Putamen (tissue), 1 donor: ENCODE measurements at regions not wholly inside any gene's neighbourhood (a gene's known extent, or its start where the extent isn't known, plus 50 kb on each side); places are given as distances from the start of the nearest gene placed in this dataset.
"Not testable (repeated sequence)": the region's sequence is repeated elsewhere in the genome, so short reads cannot be mapped to it uniquely, and the experiment has no call there.

ENCODE experiments used
- DNase-seq: peaks from one replicate; pipeline ENCODE4 v3.0.0-alpha.2; 2016; ENCODE audit warnings: low spot score

DNA sequence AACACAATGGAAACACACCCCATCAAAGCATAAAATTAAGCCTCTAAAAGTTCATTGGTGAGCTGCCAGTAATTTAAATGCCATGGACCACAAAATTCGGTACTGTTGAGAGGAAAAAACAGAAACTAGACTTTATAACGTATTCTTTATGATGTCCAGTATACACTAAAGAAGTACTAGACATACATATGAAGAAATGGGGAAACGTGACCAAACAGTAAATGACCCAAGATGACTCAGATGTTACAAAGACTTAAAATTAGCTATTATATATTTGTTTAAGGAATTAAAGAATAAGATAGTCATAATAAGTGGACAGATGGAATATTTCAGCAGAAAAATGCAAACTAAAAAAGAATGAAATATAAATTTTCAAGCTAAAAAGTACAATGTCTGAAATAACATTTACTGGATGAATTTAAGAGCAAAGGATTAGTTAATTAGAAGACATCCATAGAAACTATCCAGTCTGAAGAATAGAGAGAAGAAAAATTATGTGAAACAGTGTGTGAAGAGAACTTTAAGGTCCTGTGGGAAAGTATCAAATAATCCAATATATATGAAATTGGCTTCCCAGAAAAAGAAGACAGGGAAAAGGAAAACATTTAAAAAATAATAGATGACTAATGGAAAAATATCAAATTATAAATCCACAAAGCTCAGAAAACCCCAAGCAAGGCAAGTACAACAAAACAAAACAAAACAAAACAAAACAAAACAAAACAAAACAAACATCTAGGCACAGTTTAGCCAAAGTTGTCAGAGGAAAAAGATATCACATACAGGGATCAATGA lies 69.4 kb downstream of the SAMD9 start:
- DNase-seq, result no peak

DNA sequence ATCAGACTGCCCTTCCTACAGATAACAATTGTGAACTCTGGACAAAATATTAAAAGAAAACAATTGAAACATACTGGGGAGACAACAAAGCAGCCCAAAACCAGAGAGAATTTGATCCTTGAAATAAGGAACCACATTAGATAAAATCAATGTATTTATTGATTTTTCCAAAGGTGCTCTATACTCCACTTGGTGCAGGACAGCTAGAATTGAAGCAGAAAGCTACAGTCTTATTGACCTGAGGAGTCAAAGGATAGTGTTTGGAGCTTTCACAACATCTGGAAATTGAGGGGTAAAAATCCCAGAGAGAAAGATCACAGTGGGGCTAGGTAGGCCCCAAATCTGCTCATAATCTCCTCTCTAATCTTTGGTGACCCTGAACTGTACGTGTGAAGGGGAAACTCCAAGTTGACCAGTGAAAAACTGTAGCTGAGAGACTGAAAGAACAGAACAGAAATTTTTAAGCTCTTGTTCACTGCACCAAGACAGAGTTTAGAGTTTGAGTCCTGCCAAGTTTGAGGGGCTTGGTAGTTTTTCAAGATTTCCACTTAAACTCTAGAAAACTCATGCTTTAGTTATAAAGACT lies 70.2 kb downstream of the SAMD9 start:
- DNase-seq, result no peak

DNA sequence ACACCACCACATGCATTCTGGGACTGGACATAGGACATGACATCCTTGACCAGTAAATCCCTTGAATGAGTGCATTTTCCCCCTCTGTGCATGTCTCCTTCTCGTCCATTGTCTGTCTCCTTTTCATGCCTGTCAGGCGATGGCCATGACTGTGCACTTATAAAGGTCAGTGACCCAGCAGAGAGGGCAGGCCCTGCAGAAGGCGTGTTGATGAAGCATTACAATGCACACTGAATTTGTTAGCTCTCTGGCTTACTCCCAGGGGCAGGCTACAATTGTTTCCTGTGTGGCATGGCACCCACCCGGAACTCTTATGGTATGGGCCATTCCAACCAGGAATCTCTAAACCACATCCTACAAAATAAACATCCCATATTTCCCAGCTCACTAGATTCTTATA lies 71.1 kb downstream of the SAMD9 start:
- no peak for DNase-seq

DNA sequence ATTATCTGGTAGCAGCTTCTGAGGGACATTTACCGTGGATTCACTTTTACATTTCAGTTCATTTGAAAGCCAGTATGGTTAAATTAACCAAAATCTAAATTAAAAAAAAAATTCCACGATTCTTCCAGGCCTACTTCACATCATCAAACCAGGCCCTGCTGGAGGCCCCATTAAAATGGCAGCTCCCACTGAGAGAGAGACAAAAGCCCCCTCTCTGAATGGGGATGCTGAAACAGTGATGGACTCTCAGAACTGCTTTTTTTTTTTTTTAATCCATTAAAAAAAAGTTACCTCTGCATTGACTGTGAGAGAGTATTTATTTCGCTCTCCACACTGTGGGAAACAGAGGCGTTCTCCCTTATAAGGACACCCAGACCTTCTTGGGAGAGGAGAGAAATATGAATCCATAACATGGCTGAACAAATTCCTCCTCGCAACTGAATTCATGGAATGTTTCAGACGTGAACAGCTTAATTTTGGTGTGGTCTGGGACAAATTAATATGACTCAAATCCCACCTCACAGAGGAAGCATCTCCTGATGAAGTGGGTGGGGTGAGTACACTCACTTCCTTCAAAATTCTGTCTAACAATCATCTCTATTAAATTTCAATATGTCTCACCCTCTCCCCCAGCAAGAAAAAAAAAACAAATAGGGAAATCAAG lies 73.5 kb downstream of the SAMD9 start:
- no peak for DNase-seq

DNA sequence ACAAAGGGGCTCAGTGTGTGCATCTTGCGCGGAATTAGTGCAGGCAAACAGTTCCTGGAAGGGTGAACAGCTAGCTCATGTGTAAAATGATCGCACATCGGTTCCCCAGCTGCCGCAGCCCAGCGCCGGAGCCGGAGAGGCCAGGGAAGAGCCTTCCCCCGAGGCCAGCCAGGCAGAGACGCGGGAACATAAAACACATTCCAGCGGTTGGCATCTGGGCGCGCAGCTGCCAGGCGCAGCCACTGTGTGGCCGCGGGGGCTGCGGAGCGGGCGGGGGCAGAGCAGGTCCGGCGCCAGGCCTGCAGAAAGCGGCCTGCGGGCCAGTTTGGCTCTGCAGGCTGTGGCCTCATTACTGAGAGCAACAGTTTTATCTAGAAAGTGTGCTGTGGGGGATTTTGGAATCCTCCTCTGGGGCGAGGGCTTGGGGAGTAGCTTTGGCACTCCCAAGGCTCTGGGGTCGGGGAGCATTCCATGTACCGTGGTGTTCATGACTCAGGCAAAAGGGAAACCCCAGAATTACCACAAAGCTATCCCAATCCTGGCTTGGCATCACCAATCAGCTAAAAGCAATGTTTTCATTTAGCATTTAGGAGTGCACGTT lies 74.3 kb downstream of the SAMD9 start:
- no peak for DNase-seq

DNA sequence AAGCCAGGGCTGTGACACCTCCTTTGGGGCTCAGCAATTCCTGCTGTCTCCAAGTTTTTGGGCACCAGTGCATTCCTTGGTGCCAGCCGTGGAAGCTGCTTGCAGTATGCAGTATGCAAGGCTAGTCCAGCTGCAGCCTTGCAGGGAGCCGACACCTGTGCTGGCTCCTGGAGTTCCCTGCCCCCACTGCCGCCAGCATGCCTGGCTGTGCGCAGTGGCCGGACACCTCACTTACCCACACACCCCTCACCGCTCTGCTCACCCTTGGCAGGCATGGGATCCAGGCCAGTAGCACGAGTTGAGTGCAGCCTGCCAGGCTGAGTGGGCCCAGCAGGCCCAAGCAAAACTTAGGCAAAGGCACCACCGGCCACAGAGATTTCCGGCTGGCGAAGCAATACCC lies 77.4 kb downstream of the SAMD9 start:
- DNase-seq, result no peak

DNA sequence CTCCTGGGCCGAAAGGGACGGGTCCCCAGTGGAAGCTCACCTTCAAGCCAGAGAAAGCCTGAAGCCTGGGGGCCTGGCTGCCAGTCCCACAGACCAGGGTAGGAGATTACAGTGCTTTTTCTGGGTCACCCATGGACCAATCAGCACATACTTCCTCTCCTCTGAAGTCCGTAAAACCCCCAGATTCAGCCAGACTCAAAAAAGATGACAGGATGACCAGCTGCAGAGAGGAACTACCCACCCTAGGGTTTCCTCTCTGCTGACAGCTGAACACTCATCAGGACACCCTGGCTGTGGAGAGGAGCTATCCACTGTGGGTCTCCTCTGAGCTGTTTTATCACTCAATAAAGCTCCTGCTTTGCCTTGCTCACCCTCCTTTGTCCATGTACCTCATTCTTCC lies 78.0 kb downstream of the SAMD9 start:
- no peak for DNase-seq

DNA sequence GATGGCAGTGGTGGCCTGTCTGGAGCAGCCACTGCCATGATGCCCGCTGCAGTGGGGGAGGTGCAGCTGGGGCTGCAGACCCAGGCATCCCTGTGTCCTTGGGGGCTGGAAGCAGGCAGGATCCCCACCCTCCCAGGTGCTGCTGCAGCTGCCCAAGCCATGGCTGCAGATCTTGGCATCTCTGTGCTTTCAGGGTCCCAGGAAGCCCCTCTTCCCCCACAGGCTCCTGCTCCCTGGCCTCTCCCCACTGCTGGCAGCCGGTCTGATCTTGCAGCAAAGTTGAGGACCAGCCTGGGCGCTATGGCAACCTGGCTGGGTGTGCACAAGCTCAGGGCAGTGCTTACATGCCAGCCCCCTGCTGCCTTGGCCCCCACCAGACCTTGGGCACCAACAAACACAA lies 78.5 kb downstream of the SAMD9 start:
- DNase-seq, result no peak

DNA sequence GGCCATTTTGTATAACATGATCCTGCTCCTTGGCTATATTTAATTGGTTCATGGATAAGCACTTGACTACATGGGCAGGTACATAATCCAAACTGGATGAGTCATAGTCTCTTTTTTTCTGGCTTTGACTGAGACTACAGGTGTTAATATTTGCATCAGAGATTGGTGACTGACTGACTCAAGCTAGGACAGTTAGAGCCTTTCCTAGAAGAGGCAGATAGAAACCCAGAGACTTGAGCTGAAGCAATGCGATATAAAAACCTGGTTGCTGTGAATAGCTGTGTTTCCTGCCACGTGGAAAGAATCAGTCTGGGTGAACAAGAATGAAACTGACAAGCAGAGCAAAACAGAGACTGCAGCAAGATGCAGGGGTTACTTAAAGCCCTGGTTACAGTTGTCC lies 81.0 kb downstream of the SAMD9 start:
- no peak for DNase-seq

DNA sequence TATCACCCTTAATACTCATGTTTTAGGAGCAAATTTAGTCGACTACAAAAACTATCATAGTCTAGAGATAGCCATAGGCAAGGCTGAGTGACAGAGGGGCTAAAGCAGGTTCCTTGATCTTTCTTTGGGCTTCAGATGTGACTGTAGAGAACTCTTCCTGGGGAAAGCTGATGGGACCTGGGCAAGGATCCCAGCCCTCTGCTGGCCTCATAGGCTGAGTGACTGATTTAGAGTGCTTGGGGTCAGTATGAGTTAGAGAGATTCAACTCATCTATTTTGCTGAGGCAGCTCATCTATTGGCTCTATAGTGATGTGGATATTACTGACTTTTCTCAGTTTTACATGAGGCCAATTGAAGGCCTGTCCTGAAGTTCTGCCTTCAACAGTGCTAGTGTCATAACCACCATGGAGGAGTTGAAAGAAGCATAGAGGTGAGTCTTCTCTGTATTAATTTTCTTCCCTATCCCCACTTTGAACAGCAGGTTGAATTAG lies 81.6 kb downstream of the SAMD9 start:
- DNase-seq, result no peak

DNA sequence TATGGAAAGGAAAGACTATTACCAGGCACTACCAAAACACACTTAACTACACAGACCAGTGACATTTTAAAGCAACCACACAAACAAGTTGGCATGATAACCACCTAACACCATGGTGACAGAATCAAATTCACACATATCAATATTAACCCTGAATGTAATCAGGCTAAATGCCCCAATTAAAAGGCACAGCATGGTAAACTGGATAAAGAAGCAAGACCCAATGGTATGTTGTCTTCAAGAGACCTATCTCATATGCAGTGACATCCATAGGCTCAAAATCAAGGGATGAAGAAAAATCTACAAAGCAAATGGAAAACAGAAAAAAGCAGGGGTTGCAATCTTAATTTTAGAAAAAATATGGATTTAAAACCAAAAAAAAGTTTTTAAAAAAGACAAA lies 86.0 kb downstream of the SAMD9 start:
- no peak for DNase-seq

DNA sequence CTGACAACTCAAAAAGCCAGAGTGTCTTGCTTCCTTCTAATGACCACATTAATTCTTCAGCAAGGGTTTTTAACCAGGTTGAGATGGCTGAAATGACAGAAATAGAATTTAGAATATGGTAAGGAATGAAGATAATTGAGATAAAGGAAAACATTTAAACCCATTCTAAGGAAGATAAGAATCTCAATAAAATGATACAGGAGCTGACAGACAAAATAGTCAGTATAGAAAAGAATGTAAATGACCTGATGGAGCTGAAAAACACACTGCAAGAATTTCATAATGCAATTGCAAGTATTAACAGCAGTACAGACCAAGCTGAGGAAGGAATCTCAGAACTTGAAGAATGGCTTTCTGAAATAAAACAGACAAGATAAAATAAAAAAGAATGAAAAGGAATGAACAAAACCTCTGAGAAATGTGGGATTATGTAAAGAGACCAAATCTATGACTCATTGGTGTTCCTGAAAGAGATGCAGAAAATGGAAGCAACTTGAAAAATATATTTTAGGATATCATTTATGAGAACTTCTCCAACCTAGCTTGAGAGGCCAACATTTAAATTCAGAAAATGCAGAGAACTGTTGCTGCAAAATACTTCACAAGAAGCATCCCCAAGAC lies 87.1 kb downstream of the SAMD9 start:
- DNase-seq, result no peak

DNA sequence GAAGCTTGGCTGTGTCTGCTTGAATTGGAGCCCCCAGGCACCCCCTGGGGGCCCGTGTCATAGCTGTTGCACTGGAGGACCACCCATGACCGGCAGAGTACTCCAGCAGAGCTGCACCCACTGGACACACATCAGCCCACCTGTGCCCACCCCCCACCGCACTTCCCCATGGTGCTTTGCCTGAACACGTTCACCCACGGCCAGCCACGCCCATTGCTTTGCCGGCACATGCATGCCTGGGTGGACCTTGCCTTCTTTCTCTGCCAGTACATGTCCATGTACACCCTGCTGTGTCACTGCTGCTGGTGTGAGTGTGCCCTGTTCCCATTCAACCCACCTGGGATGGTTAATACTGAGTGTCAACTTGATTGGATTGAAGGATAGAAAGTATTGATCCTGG lies 88.7 kb downstream of the SAMD9 start:
- DNase-seq, result no peak

DNA sequence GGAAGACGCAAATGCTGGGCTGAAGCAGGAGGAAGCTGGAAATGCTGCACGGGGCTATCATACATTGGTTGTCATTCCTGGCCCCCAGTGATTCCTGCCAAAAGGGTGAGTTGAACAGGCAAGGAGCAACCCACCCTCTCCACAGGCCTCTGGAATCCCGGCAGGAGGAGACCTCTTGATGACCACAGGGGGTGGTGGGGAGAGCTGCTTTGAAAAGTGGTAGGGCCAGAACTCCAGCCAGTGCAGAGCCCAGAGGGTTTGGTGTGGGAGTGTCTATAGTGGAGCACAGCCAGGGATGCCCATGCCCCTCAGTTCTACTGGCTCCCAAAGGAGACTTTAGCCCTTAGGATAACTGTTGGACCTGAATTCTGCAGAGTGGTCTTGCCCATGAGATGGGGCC lies 89.2 kb downstream of the SAMD9 start:
- no peak for DNase-seq

DNA sequence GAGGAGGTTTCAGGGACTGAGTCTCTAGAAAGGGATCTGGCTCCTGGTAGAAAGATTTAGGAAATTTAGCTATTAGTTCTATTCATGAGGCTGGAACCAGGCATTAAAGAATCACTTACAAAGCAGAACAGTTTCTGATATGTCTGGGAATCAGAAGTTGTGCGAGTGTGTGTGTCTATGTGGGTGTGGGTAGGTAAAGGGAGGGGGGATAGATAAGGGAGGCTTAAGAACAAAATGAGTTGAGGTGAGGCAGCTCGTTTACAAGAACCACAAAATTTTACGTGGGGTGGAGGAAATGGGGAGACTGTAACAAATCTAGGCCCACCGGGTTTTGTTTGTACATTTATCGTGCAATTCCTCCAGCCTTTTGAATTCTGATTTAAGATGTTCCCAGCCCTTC lies 90.7 kb downstream of the SAMD9 start:
- no peak for DNase-seq

DNA sequence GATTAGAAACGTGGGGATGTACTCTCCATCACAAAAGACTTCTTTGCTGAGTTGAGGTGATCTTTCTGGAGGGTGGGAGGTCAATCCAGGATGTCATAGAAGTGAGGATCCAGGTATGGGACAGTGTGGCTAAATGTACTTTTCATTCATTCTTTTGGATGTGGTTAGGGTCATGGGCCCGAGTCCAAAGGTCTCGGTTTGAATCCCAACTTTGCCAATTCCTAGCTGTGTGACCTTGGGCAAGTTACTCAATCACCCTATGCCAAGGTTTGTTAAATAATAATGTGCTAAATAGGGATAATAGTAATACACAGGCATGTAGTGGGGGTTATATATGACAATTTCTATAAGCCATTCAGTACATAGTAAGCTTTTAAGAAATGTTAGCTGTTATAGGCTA lies 91.4 kb downstream of the SAMD9 start:
- DNase-seq, result no peak

DNA sequence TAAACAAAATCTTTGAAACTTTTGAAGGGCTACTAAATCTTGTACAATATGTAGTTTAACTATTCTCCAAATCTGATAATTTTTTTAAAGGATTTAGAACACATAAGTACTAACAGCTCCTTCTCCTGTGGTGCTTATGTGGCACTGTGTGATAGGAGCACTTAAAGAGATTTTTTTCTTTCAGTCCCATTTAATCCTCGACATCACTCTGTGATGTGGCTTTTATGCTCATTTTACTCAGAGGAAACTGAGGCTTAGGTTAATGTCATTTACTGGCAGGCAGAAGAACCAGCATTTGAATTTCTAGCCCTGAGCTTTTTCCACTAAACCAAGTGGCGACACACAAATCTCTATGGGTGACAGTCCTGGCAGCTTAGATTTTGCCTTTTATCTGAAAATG lies 92.4 kb downstream of the SAMD9 start:
- no peak for DNase-seq

DNA sequence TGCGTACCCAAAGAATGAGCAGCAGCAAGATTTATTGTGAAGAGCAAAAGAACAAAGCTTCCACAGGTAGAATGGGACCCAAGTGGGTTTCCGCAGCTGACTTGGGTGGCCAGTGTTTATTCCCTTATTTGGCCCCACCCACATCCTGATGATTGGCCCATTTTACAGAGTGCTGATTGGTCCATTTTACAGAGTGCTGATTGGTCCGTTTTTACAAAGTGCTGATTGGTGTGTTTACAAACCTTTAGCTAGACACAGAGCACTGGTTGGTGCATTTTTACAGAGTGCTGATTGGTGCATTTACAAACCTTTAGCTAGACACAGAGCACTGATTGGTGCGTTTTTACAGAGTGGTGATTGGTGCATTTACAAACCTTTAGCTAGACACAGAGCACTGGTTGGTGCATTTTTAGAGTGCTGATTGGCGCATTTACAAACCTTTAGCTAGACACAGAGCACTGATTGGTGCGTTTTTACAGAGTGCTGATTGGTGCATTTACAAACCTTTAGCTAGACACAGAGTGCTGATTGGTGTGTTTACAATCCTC lies 94.8 kb downstream of the SAMD9 start:
- not testable (repeated sequence) for DNase-seq

DNA sequence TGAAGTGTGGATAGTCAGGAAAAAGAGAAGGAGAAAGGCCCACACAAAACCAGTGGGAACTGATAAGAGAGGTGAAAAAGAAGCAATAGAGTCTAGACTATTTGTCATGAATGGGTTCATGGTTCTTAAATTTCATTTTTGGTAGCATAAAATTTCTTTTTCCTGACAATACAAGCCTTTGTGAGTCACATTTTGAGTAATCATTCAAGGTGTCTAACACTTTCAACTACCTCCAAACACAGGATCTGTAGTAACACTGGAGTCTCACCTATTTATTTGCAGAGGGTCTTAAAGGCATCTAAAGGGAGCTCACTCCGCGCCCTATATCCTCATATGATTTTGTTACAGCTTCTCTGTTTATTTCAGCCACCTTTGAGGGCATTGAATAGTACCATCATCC lies 96.0 kb downstream of the SAMD9 start:
- DNase-seq, result no peak

DNA sequence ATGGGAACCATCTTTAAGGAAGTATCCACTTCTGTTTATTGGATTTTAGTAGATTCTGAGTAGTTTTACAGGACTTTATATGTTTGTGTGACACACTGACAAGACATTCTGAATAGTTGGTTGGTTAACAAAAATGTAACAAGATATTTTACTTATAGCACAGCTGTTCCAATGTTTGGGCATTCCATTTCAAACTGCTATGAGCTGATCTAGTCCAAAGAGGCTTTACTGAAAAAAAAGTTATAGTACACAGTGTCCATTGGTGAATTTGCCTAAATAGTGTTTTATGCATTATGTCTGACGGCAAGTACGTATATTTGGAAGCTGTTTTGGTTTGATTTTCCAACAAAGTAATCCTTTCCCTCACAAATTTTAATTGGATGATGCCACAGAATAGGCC lies 99.1 kb downstream of the SAMD9 start:
- DNase-seq, result no peak

DNA sequence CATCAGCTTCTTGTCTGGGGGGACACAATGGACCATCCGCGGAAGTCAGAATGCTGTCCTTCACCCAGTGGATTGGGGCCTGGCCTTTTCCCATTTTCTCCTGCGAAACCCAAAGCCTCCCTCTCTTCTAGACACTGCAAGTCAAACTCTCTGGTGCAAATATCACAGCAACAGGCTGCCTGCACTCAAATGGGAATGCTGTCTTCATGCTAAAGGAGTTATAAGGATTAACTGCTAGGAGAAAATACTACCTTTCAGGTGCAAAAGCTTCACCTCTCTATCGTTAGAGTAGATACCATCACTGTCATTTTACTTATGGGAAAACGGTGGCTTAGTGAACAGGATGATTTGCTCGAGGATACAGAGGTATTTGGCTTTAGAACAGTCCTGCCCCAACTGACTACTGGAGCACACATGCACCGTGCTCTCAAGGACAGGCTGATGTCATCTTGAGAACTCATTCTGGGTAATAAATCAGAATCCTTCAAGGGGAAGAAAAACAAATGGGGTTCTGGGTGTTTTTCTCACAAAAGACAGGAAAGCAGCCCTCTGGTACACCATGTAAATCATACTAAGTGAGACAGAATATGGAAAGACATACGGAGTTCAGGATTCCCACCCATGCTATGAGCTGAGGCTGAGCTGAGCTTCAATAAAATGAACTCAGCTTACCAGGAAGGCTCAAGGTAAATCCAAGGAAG lies 100.9 kb downstream of the SAMD9 start:
- no peak for DNase-seq
